Uterus (tissue), 2 donors: ENCODE measurements at regions not wholly inside any gene's neighbourhood (a gene's known extent, or its start where the extent isn't known, plus 50 kb on each side); places are given as distances from the start of the nearest gene placed in this dataset.

ENCODE experiments used
- POLR2A ChIP-seq, 2 donors: fragments of 450-650 bp; IDR thresholded peaks; one replicate each; pipeline ENCODE4 v1.6.1; 2016; ENCODE audit warnings: antibody characterized with exemption in 2 of 2, mild to moderate bottlenecking in 1 of 2, moderate library complexity in 1 of 2
- TF ChIP-seq, protein P1 (sequence below), 4 experiments: fragments of 200-600 bp in 2 of 4; fragments of 450-650 bp in 2 of 4; sonication (generic) in 2 of 4; IDR thresholded peaks; one replicate each; pipeline ENCODE4 v1.5.1; 2016 to 2019; ENCODE audit warnings: antibody characterized with exemption in 4 of 4, mild to moderate bottlenecking in 2 of 4, moderate library complexity in 1 of 4

DNA sequence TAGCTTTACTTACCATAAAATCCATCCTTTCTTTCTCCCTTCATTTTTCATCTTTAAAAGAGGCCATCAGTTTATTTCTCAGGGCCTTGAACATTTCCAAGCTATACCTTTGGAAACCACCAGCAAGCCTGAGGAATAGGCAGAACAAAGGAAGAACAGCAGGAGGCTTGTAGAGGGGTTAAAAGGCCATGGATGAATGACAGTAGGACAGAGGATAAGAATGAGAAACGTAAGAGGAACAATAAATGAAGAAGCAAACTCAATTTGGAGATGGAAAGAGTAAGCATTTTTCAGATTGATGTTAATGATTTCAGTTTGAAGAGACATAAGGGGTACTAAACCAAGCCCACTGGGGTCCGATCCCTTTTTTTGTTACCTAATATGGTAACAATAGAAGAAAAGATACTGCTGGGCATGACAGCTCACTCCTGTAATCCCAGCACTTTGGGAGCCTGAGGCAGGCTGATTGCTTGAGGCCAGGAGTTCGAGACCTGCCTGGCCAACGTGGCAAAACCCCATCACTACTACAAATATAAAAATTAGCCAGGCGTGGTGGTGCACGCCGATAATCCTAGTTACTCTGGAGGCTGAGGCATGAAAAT lies 106.6 kb upstream of the NMUR2 start:
- TF ChIP-seq, protein P1, sequence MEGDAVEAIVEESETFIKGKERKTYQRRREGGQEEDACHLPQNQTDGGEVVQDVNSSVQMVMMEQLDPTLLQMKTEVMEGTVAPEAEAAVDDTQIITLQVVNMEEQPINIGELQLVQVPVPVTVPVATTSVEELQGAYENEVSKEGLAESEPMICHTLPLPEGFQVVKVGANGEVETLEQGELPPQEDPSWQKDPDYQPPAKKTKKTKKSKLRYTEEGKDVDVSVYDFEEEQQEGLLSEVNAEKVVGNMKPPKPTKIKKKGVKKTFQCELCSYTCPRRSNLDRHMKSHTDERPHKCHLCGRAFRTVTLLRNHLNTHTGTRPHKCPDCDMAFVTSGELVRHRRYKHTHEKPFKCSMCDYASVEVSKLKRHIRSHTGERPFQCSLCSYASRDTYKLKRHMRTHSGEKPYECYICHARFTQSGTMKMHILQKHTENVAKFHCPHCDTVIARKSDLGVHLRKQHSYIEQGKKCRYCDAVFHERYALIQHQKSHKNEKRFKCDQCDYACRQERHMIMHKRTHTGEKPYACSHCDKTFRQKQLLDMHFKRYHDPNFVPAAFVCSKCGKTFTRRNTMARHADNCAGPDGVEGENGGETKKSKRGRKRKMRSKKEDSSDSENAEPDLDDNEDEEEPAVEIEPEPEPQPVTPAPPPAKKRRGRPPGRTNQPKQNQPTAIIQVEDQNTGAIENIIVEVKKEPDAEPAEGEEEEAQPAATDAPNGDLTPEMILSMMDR (IDR thresholded peaks at IDR 0.05), result no peak
- no peak for TF ChIP-seq POLR2A (IDR thresholded peaks at IDR 0.05)
